HG03196 (cell line): ENCODE measurements at regions not wholly inside any gene's neighbourhood (a gene's known extent, or its start where the extent isn't known, plus 50 kb on each side); places are given as distances from the start of the nearest gene placed in this dataset.
"Not testable (repeated sequence)": the region's sequence is repeated elsewhere in the genome, so short reads cannot be mapped to it uniquely, and the experiment has no call there.

ENCODE experiments used
- ATAC-seq: cut with Tn5 transposase; IDR thresholded peaks from one replicate; pipeline ENCODE4 v1.9.1; 2021; ENCODE audit not compliant: unreplicated experiment

- ATAC-seq: no peak
Measured at GRCh38 chr5:102663749-102664530, 91.2 kb upstream of the PAM start.

GRCh38 chr5:102664616-102665335 is 90.3 kb upstream of the PAM start:
- ATAC-seq: no peak

GRCh38 chr5:102666164-102666946 is 88.8 kb upstream of the PAM start:
- ATAC-seq: no peak

- ATAC-seq: no peak
Measured at GRCh38 chr5:102668220-102668932, 86.7 kb upstream of the PAM start.

GRCh38 chr5:102670224-102670836 is 84.8 kb upstream of the PAM start:
- ATAC-seq: no peak

GRCh38 chr5:102671033-102671734 is 83.9 kb upstream of the PAM start:
- not testable (repeated sequence) for ATAC-seq

- no peak for ATAC-seq
Measured at GRCh38 chr5:102678267-102679058, 76.6 kb upstream of the PAM start.

- peak; percentile 84 for ATAC-seq
Measured at GRCh38 chr5:102681403-102681983, 73.6 kb upstream of the PAM start.

- no peak for ATAC-seq
Measured at GRCh38 chr5:102682101-102682647, 72.9 kb upstream of the PAM start.

- not testable (repeated sequence) for ATAC-seq
Measured at GRCh38 chr5:102688076-102688475, 67.0 kb upstream of the PAM start.

GRCh38 chr5:102688581-102689342 is 66.3 kb upstream of the PAM start:
- not testable (repeated sequence) for ATAC-seq

- ATAC-seq: no peak
Measured at GRCh38 chr5:102690910-102691309, 64.2 kb upstream of the PAM start.

- no peak for ATAC-seq
Measured at GRCh38 chr5:102691434-102691833, 63.7 kb upstream of the PAM start.

- no peak for ATAC-seq
Measured at GRCh38 chr5:102700120-102700831, 54.8 kb upstream of the PAM start.

- no peak for ATAC-seq
Measured at GRCh38 chr5:102700916-102701315, 54.2 kb upstream of the PAM start.

GRCh38 chr5:102701748-102702147 is 53.4 kb upstream of the PAM start:
- ATAC-seq: no peak
